RWPE1 (cell line): ENCODE measurements at regions not wholly inside any gene's neighbourhood (a gene's known extent, or its start where the extent isn't known, plus 50 kb on each side); places are given as distances from the start of the nearest gene placed in this dataset.

Experiments used
- CTCF ChIA-PET: fragments of 350-600 bp; sonication (Branson Sonifier 250); formaldehyde crosslinking; extraction: SDS; loops from one replicate; lab custom pipeline; 2021; lab: Yijun Ruan, JAX
- POLR2A ChIA-PET: fragments of 400-600 bp; formaldehyde crosslinking; extraction: SDS; loops from one replicate; lab custom pipeline; 2020; ENCODE audit warnings: antibody characterized with exemption; ENCODE audit not compliant: low non-redundant PET; lab: Yijun Ruan, JAX
- DNase-seq: peaks from one replicate; pipeline ENCODE4 v3.0.0; 2012; ENCODE audit warnings: low spot score
- H3K27ac ChIP-seq: fragments of 450-650 bp; 2 replicates; pipeline ENCODE4 v1.5.1; 2017
- CTCF ChIP-seq: fragments of 450-650 bp; conservative IDR thresholded peaks from 2 replicates; pipeline ENCODE4 v1.5.1; 2017; ENCODE audit warnings: low read depth, mild to moderate bottlenecking

- ChIA-PET CTCF (interaction anchor here (0.6 kb wide), 1 partner anchor 50 kb away, joined by 3 read pairs; no protein-coding TSS in a partner anchor), POLR2A (no interaction called here)
- no peak overlapping the region for H3K27ac ChIP-seq
These were observed 405.8 kb downstream of the MED13L start for GRCh38 chr12:115871714-115872113.

GRCh38 chr12:115870510-115870909 is 407.0 kb downstream of the MED13L start:
- peak; percentile 13 for DNase-seq
- CTCF ChIA-PET: no interaction called here
- no peak for TF ChIP-seq CTCF
- POLR2A ChIA-PET: interaction anchor here (0.5 kb wide), 1 partner anchor 1855 kb away, joined by 3 read pairs; no protein-coding TSS in a partner anchor
- H3K27ac ChIP-seq: no peak overlapping the region

More at GRCh38 chr12:115871714-115872113, 405.8 kb downstream of the MED13L start:
- TF ChIP-seq CTCF: peak; percentile 28
- peak; percentile 33 for DNase-seq

- ChIA-PET CTCF (no interaction called here), POLR2A (interaction anchor here (0.5 kb wide), 1 partner anchor 1856 kb away, joined by 3 read pairs; no protein-coding TSS in a partner anchor)
- TF ChIP-seq CTCF: no peak
- H3K27ac ChIP-seq: no peak overlapping the region
- no peak for DNase-seq
These were observed 407.5 kb downstream of the MED13L start for GRCh38 chr12:115870021-115870420.

GRCh38 chr12:115869604-115870003 is 407.9 kb downstream of the MED13L start:
- TF ChIP-seq CTCF: no peak
- ChIA-PET CTCF (no interaction called here), POLR2A (no interaction called here)
- no peak overlapping the region for H3K27ac ChIP-seq
- DNase-seq: no peak

- POLR2A ChIA-PET: no interaction called here
- no peak for DNase-seq
- no peak overlapping the region for H3K27ac ChIP-seq
- CTCF ChIA-PET: no interaction called here
- no peak for TF ChIP-seq CTCF
These were observed 408.9 kb downstream of the MED13L start for GRCh38 chr12:115868624-115869023.

GRCh38 chr12:115867854-115868253 is 409.6 kb downstream of the MED13L start:
- ChIA-PET CTCF (interaction anchor here (1.0 to 2.2 kb wide), 2 partner anchors 50 to 841 kb away, joined by 3 to 22 read pairs; no protein-coding TSS in a partner anchor), POLR2A (no interaction called here)
- no peak for TF ChIP-seq CTCF
- no peak overlapping the region for H3K27ac ChIP-seq
- DNase-seq: no peak
